Calu3 (cell line): ENCODE measurements at regions not wholly inside any gene's neighbourhood (a gene's known extent, or its start where the extent isn't known, plus 50 kb on each side); places are given as distances from the start of the nearest gene placed in this dataset.

ENCODE experiments used
- BruUV-seq: library from RNA; stranded (reverse); fragments of 400-500 nt; replicated peaks from 2 replicates; lab custom pipeline; 2021; lab: Mats Ljungman, UMichigan
- CTCF ChIA-PET: fragments of 300-600 bp; sonication (Branson Sonifier 250); formaldehyde crosslinking; loops from one replicate; lab custom pipeline; 2022; ENCODE audit warnings: antibody characterized with exemption; lab: Charles Lee
- DNase-seq: peaks from one replicate; pipeline ENCODE4 v3.0.0; 2022
- H3K27ac Mint-ChIP-seq: one replicate; pipeline ENCODE4 v1.8.0; 2022; ENCODE audit warnings: mixed read lengths; ENCODE audit not compliant: unreplicated experiment
- H3K27me3 Mint-ChIP-seq: one replicate; pipeline ENCODE4 v1.8.0; 2022; ENCODE audit warnings: mixed read lengths; ENCODE audit not compliant: unreplicated experiment
- H3K36me3 Mint-ChIP-seq: one replicate; pipeline ENCODE4 v1.8.0; 2022; ENCODE audit warnings: mild to moderate bottlenecking, moderate library complexity, mixed read lengths; ENCODE audit not compliant: insufficient read depth, unreplicated experiment
- H3K4me1 Mint-ChIP-seq: one replicate; pipeline ENCODE4 v1.8.0; 2022; ENCODE audit warnings: mild to moderate bottlenecking, low read depth, mixed read lengths; ENCODE audit not compliant: unreplicated experiment
- H3K4me3 Mint-ChIP-seq: one replicate; pipeline ENCODE4 v1.8.0; 2022; ENCODE audit warnings: mild to moderate bottlenecking, low read depth, moderate library complexity, mixed read lengths; ENCODE audit not compliant: unreplicated experiment
- H3K9me3 Mint-ChIP-seq: one replicate; pipeline ENCODE4 v1.8.0; 2022; ENCODE audit warnings: low read depth, mixed read lengths; ENCODE audit not compliant: unreplicated experiment
- intact Hi-C: fragments of 100-400 bp; cut with micrococcal nuclease; formaldehyde crosslinking; loops from one replicate; pipeline ENCODE4 v1.10.0; 2022; ENCODE audit not compliant: unreplicated experiment
- TF ChIP-seq, protein P1 (sequence below): fragments of 200-600 bp; IDR thresholded peaks from one replicate; pipeline ENCODE4 v1.8.0; 2022; ENCODE audit warnings: antibody characterized with exemption; ENCODE audit not compliant: unreplicated experiment

DNA sequence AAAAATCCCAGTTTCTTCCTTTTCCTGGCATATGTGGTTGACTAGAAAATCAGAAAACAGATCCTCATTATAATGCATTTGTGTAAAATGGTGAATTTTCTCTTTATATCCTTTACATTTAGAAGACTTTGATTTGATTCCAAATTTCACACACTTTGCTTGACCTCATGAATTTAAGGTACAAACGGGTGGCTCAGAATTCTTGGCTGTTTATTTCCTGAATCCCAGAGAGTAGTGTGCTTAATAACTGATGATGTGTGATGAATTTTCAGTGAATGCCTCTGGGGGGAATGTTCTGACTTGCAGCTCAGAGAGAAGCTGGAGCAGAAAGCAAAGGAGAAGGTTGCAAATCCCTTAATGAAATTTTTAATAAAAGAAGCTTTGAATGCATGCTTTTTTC is 126.8 kb downstream of the SPATA31D1 start:
- CTCF ChIA-PET = no interaction called here
- no peak overlapping the region for H3K27ac Mint-ChIP-seq
- no peaks in the 10 kb centered on the region for H3K27me3 Mint-ChIP-seq

DNA sequence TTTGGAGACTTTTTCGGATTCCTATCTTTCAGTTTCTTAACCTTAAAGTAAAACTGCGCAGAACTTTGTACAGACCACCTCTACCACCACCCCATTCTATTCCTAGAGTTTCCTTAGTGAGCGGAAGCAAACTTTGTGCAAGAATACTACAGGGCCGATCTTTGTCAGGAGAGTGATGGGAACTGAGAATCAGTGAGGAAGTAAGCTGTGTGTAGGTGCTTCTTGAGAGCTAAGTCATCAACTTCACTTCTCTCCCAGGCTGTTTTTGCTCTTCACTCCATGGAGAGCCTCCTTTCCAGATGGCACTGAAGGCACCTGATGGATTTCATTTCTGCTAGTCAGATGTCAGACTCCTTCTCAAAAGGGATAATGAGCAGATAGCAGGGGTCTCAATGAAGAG is 127.3 kb downstream of the SPATA31D1 start:
- Mint-ChIP-seq H3K36me3 (no peaks in the 10 kb centered on the region), H3K27ac (no peak overlapping the region), H3K4me1 (no peaks in the 10 kb centered on the region), H3K4me3 (no peak overlapping the region), H3K9me3 (peaks cover 3% of the 10 kb centered on the region), H3K27me3 (no peaks in the 10 kb centered on the region)
- intact Hi-C loops = no loop called here
- TF ChIP-seq, protein P1, sequence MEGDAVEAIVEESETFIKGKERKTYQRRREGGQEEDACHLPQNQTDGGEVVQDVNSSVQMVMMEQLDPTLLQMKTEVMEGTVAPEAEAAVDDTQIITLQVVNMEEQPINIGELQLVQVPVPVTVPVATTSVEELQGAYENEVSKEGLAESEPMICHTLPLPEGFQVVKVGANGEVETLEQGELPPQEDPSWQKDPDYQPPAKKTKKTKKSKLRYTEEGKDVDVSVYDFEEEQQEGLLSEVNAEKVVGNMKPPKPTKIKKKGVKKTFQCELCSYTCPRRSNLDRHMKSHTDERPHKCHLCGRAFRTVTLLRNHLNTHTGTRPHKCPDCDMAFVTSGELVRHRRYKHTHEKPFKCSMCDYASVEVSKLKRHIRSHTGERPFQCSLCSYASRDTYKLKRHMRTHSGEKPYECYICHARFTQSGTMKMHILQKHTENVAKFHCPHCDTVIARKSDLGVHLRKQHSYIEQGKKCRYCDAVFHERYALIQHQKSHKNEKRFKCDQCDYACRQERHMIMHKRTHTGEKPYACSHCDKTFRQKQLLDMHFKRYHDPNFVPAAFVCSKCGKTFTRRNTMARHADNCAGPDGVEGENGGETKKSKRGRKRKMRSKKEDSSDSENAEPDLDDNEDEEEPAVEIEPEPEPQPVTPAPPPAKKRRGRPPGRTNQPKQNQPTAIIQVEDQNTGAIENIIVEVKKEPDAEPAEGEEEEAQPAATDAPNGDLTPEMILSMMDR = no peak
- no TSS peak for BruUV-seq
- no peak for DNase-seq
- CTCF ChIA-PET = interaction anchor here (0.6 kb wide), 1 partner anchor 1269 kb away, joined by 3 read pairs; no protein-coding TSS in a partner anchor

More for the DNA sequence above, 126.8 kb downstream of the SPATA31D1 start:
- TF ChIP-seq, protein P1 = no peak
- no TSS peak for BruUV-seq
- no peak overlapping the region for H3K4me3 Mint-ChIP-seq
- intact Hi-C loops = no loop called here
- H3K4me1 Mint-ChIP-seq = no peaks in the 10 kb centered on the region
- peaks cover 3% of the 10 kb centered on the region for H3K9me3 Mint-ChIP-seq
- no peak for DNase-seq
- no peaks in the 10 kb centered on the region for H3K36me3 Mint-ChIP-seq

DNA sequence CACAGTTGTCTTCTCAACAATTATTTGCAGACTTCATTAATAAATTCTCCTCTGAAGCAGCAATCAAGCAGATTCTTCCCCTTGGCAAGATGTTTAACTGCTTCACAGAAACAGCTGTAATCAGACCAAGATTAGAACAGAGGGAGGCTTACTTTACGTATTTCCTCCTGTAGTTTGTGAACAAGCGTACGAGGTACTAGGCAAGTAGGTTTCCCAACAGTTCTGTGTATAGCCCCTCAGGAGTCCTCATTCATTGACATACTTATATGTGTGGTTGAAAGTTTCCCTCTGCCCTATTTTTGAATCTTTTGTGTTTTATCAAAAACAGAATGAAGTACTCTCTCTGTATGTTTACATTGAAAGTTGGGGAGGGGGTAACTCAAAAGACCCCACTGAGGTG is 128.0 kb downstream of the SPATA31D1 start:
- H3K27ac Mint-ChIP-seq = no peak overlapping the region
- BruUV-seq = no TSS peak
- no peaks in the 10 kb centered on the region for H3K4me1 Mint-ChIP-seq
- no peak overlapping the region for H3K4me3 Mint-ChIP-seq
- H3K9me3 Mint-ChIP-seq = no peaks in the 10 kb centered on the region
- no peak for DNase-seq
- H3K27me3 Mint-ChIP-seq = no peaks in the 10 kb centered on the region
- CTCF ChIA-PET = interaction anchor here (0.6 kb wide), 2 partner anchors 363 to 1268 kb away, joined by 3 read pairs; no protein-coding TSS in a partner anchor
- TF ChIP-seq, protein P1 = no peak
- H3K36me3 Mint-ChIP-seq = no peaks in the 10 kb centered on the region
- intact Hi-C loops = no loop called here

DNA sequence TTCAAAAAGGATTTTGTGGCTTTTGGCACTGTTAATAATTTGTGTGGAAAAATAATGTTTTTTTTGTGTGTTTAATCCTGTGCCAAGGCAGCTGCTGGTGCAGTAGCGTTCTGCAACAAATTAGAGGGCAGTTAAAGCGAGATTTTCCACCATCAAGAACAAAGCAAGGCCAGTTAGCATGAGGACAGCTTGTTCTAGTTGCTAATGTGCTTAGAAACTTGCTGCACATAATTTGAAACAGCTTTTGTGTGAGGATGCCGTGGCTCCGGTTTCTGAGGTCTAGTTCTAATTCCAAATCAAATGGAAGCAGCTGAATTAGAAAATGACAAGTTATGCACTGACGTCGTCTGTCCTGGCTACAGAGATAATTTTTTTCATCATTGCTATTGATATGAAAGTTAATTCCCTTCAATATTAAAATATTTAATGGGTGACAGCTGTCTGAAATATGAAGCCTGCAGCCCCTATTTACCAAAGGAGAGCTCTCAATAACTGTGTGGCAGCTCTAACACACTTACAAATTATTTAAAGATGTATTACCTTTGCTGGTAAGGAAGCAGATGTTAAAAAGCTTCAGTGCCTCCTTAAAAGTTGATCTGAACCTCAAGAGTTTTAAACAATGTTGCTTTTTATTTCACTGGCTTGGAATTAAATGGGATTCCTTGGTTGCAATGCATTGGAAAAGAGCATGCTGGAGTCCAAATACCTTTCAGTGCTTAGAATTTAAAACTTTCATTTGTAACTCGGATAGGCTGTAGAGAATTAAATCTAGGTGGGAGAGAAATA is 128.6 kb downstream of the SPATA31D1 start:
- BruUV-seq = no TSS peak
- intact Hi-C loops = no loop called here
- no peak overlapping the region for H3K27ac Mint-ChIP-seq
- TF ChIP-seq, protein P1 = no peak
- H3K36me3 Mint-ChIP-seq = no peaks in the 10 kb centered on the region
- no peaks in the 10 kb centered on the region for H3K4me1 Mint-ChIP-seq
- DNase-seq = no peak
- H3K4me3 Mint-ChIP-seq = no peak overlapping the region
- H3K27me3 Mint-ChIP-seq = no peaks in the 10 kb centered on the region
- CTCF ChIA-PET = interaction anchor here (0.6 kb wide), 1 partner anchor 364 kb away, joined by 3 read pairs; no protein-coding TSS in a partner anchor
- no peaks in the 10 kb centered on the region for H3K9me3 Mint-ChIP-seq
